IMR-90 (cell line): ENCODE measurements at regions not wholly inside any gene's neighbourhood (a gene's known extent, or its start where the extent isn't known, plus 50 kb on each side); places are given as distances from the start of the nearest gene placed in this dataset.

Source experiments
- ATAC-seq: fragments of 200-7000 bp; cut with Tn5 transposase; 2 replicates; pipeline ENCODE4 v1.9.1; 2020; ENCODE audit warnings: low read depth, mild to moderate bottlenecking, moderate library complexity
- BruUV-seq: library from RNA; stranded (reverse); fragments of 400-500 nt; replicated peaks from 2 replicates; lab custom pipeline; 2021; lab: Mats Ljungman, UMichigan
- CTCF ChIA-PET: fragments of 300-600 bp; formaldehyde crosslinking; extraction: SDS; loops from one replicate; lab custom pipeline; 2021; ENCODE audit warnings: antibody characterized with exemption; lab: Yijun Ruan, JAX
- POLR2A ChIA-PET: fragments of 300-600 bp; sonication (Branson Sonifier 250); formaldehyde crosslinking; loops from one replicate; lab custom pipeline; 2022; ENCODE audit warnings: antibody characterized with exemption; ENCODE audit not compliant: unreplicated experiment; lab: Charles Lee
- DNase-seq: peaks from one replicate; pipeline ENCODE4 v3.0.0; 2013
- H2AFZ ChIP-seq: replicated peaks from 2 replicates; pipeline ENCODE3; 2013; ENCODE audit warnings: low read length, mild to moderate bottlenecking; ENCODE audit not compliant: poor library complexity
- H2AK5ac ChIP-seq: 2 replicates; pipeline ENCODE4 v1.6.1; 2013; ENCODE audit warnings: low read depth, low read length, inconsistent platforms
- H2AK9ac ChIP-seq: replicated peaks from 2 replicates; pipeline ENCODE3; 2013; ENCODE audit warnings: mild to moderate bottlenecking, low read depth, low read length, moderate library complexity; ENCODE audit not compliant: poor library complexity
- H2BK120ac ChIP-seq: 2 replicates; pipeline ENCODE4 v1.6.1; 2013; ENCODE audit warnings: low read depth, low read length, inconsistent platforms
- H2BK15ac ChIP-seq: 3 replicates; pipeline ENCODE4 v1.6.1; 2013; ENCODE audit warnings: low read depth, low read length, inconsistent platforms
- H2BK20ac ChIP-seq: 2 replicates; pipeline ENCODE4 v1.6.1; 2013; ENCODE audit warnings: low read depth, mild to moderate bottlenecking, inconsistent platforms, low read length, moderate library complexity
- H2BK5ac ChIP-seq: 2 replicates; pipeline ENCODE4 v1.6.1; 2013; ENCODE audit warnings: mild to moderate bottlenecking, low read depth, low read length, inconsistent platforms; ENCODE audit not compliant: poor library complexity, severe bottlenecking
- H3K14ac ChIP-seq: replicated peaks from 2 replicates; pipeline ENCODE4 v1.6.1; 2013; ENCODE audit warnings: low read depth, low read length, inconsistent platforms
- H3K18ac ChIP-seq: 2 replicates; pipeline ENCODE4 v1.6.1; 2013; ENCODE audit warnings: low read depth, low read length, control low read depth
- H3K23ac ChIP-seq: 2 replicates; pipeline ENCODE4 v1.6.1; 2013; ENCODE audit warnings: low read depth, low read length, inconsistent platforms
- H3K27ac ChIP-seq: 2 replicates; pipeline ENCODE4 v1.5.1; 2013; ENCODE audit warnings: mild to moderate bottlenecking, control low read depth, low read length; ENCODE audit not compliant: insufficient read depth
- H3K27me3 ChIP-seq: 2 replicates; pipeline ENCODE4 v1.6.1; 2013; ENCODE audit warnings: low read length; ENCODE audit not compliant: control insufficient read depth, insufficient read depth
- H3K36me3 ChIP-seq: 2 replicates; pipeline ENCODE4 v1.6.1; 2013; ENCODE audit warnings: low read length, mixed read lengths; ENCODE audit not compliant: control insufficient read depth, insufficient read depth
- H3K4ac ChIP-seq: 2 replicates; pipeline ENCODE4 v1.6.1; 2013; ENCODE audit warnings: low read depth, low read length, inconsistent platforms
- H3K4me1 ChIP-seq: 2 replicates; pipeline ENCODE4 v1.6.1; 2013; ENCODE audit warnings: low read length, mixed read lengths; ENCODE audit not compliant: control insufficient read depth, insufficient read depth
- H3K4me2 ChIP-seq: 2 replicates; pipeline ENCODE4 v1.6.1; 2013; ENCODE audit warnings: low read depth, mild to moderate bottlenecking, control low read depth, low read length, moderate library complexity
- H3K4me3 ChIP-seq: 2 replicates; pipeline ENCODE4 v1.5.1; 2013; ENCODE audit warnings: low read depth, mild to moderate bottlenecking, control low read depth, low read length, moderate library complexity; ENCODE audit not compliant: insufficient read depth
- H3K56ac ChIP-seq: 2 replicates; pipeline ENCODE4 v1.6.1; 2013; ENCODE audit warnings: low read length, inconsistent platforms; ENCODE audit not compliant: insufficient read depth; ENCODE audit errors: extremely low read depth
- H3K79me1 ChIP-seq, 2 experiments: 2 replicates each; pipeline ENCODE4 v1.6.1; 2013; ENCODE audit warnings: low read length in 2 of 2, inconsistent platforms in 1 of 2, low read depth in 1 of 2
- H3K9ac ChIP-seq: 2 replicates; pipeline ENCODE4 v1.6.1; 2013; ENCODE audit warnings: low read depth, low read length, control low read depth
- H3K9me1 ChIP-seq: 2 replicates; pipeline ENCODE4 v1.6.1; 2013; ENCODE audit warnings: low read length, inconsistent platforms; ENCODE audit not compliant: insufficient read depth
- H3K9me3 ChIP-seq: 2 replicates; pipeline ENCODE4 v1.6.1; 2013; ENCODE audit warnings: low read length; ENCODE audit not compliant: control insufficient read depth, insufficient read depth
- H4K20me1 ChIP-seq: 2 replicates; pipeline ENCODE4 v1.6.1; 2013; ENCODE audit warnings: low read length, inconsistent platforms; ENCODE audit not compliant: insufficient read depth
- H4K5ac ChIP-seq: 2 replicates; pipeline ENCODE4 v1.6.1; 2013; ENCODE audit warnings: mild to moderate bottlenecking, low read depth, low read length, control low read depth
- H4K8ac ChIP-seq, 2 experiments: 2 replicates each; pipeline ENCODE4 v1.6.1; 2013; ENCODE audit warnings: low read depth in 2 of 2, low read length in 2 of 2, control low read depth in 1 of 2, inconsistent platforms in 1 of 2
- H4K91ac ChIP-seq: 2 replicates; pipeline ENCODE4 v1.6.1; 2013; ENCODE audit warnings: low read depth, low read length, inconsistent platforms; ENCODE audit not compliant: insufficient read depth
- BHLHE40 ChIP-seq: fragments of 150-350 bp; IDR thresholded peaks from 2 replicates; pipeline ENCODE4 v1.6.1; 2016; ENCODE audit warnings: mild to moderate bottlenecking, low read depth, low read length
- CEBPB ChIP-seq: IDR thresholded peaks from 2 replicates; pipeline ENCODE4 v1.6.1; 2012; ENCODE audit warnings: low read depth, low read length, improper control_type of control experiment
- CHD1 ChIP-seq: IDR thresholded peaks from 2 replicates; pipeline ENCODE4 v1.6.1; 2012; ENCODE audit warnings: low read depth, low read length, improper control_type of control experiment
- CTCF ChIP-seq: conservative IDR thresholded peaks from 2 replicates; pipeline ENCODE4 v1.5.1; 2012; ENCODE audit warnings: mild to moderate bottlenecking, low read depth, low read length, improper control_type of control experiment
- ELK1 ChIP-seq: fragments of 150-350 bp; IDR thresholded peaks from 2 replicates; pipeline ENCODE4 v1.6.1; 2016; ENCODE audit warnings: low read depth, mild to moderate bottlenecking, low read length, moderate library complexity, borderline replicate concordance
- FOS ChIP-seq: fragments of 150-350 bp; IDR thresholded peaks from 2 replicates; pipeline ENCODE4 v1.6.1; 2016; ENCODE audit warnings: low read depth, low read length
- MAFK ChIP-seq: IDR thresholded peaks from 2 replicates; pipeline ENCODE4 v1.6.1; 2012; ENCODE audit warnings: low read depth, low read length, improper control_type of control experiment
- MAZ ChIP-seq: IDR thresholded peaks from 2 replicates; pipeline ENCODE4 v1.6.1; 2012; ENCODE audit warnings: low read depth, mild to moderate bottlenecking, low read length, improper control_type of control experiment, moderate library complexity, borderline replicate concordance
- MXI1 ChIP-seq: IDR thresholded peaks from 2 replicates; pipeline ENCODE4 v1.6.1; 2012; ENCODE audit warnings: low read depth, mild to moderate bottlenecking, low read length, moderate library complexity, borderline replicate concordance
- NFE2L2 ChIP-seq: fragments of 150-350 bp; IDR thresholded peaks from 2 replicates; pipeline ENCODE4 v1.6.1; 2016; ENCODE audit warnings: low read depth, mild to moderate bottlenecking, low read length
- POLR2A ChIP-seq: IDR thresholded peaks from 2 replicates; pipeline ENCODE4 v1.6.1; 2012; ENCODE audit warnings: mild to moderate bottlenecking, low read depth, low read length
- RAD21 ChIP-seq: IDR thresholded peaks from 2 replicates; pipeline ENCODE4 v1.6.1; 2012; ENCODE audit warnings: low read length, improper control_type of control experiment
- RCOR1 ChIP-seq: IDR thresholded peaks from 2 replicates; pipeline ENCODE4 v1.6.1; 2012; ENCODE audit warnings: mild to moderate bottlenecking, low read length, improper control_type of control experiment; ENCODE audit not compliant: insufficient replicate concordance
- RFX5 ChIP-seq: IDR thresholded peaks from 2 replicates; pipeline ENCODE4 v1.8.0; 2012; ENCODE audit warnings: low read depth, mild to moderate bottlenecking, low read length, moderate library complexity
- SMC3 ChIP-seq: fragments of 150-350 bp; IDR thresholded peaks from 2 replicates; pipeline ENCODE4 v1.6.1; 2016; ENCODE audit warnings: low read depth, mild to moderate bottlenecking, antibody characterized with exemption, low read length, moderate library complexity
- USF2 ChIP-seq: fragments of 150-350 bp; IDR thresholded peaks from 2 replicates; pipeline ENCODE4 v1.6.1; 2017; ENCODE audit warnings: mild to moderate bottlenecking, antibody characterized with exemption, low read length, low read depth
- WGBS, 2 experiments: methylation state at CpG; one replicate each; pipeline versions ENCODE4 v1.1.5 to v1.1.7; 2013; ENCODE audit warnings: missing lambda C conversion rate in 2 of 2; ENCODE audit not compliant: insufficient read length in 1 of 2; ENCODE audit errors: extremely low coverage in 2 of 2; 5-methylcytosine and 5-hydroxymethylcytosine counted together
- dilution Hi-C: fragments of 300-500 bp; cut with HindIII; formaldehyde crosslinking; loops from one replicate; pipeline ENCODE4 v1.14.3; 2018; ENCODE audit warnings: low sequenced_read_pairs; ENCODE audit not compliant: unreplicated experiment
- in situ Hi-C: fragments of 300-500 bp; cut with MboI; formaldehyde crosslinking; loops from 3 replicates; pipeline ENCODE4 v1.14.3; 2019; ENCODE audit warnings: low sequenced_read_pairs, inconsistent platforms, mixed read lengths
- intact Hi-C: fragments of 100-400 bp; cut with micrococcal nuclease; formaldehyde crosslinking; loops from 2 replicates; pipeline ENCODE4 v1.10.0; 2022

- BruUV-seq = no TSS peak
- dilution Hi-C loops = no loop called here
- Histone ChIP-seq H3K9me1 (no peaks in the 10 kb centered on the region), H3K56ac (no peak overlapping the region), H3K27ac (no peak overlapping the region), H3K14ac (no peak overlapping the region), H3K4me3 (no peak overlapping the region), H2BK20ac (no peak overlapping the region), H3K36me3 (no peaks in the 10 kb centered on the region), H4K5ac (no peak overlapping the region), H3K4me2 (no peak overlapping the region), H2AK5ac (no peak overlapping the region), H3K4me1 (no peaks in the 10 kb centered on the region), H4K91ac (no peak overlapping the region), H2BK5ac (no peak overlapping the region), H3K23ac (no peak overlapping the region), H3K4ac (no peak overlapping the region), H3K18ac (no peak overlapping the region), H4K8ac (no peak overlapping the region), H4K20me1 (no peaks in the 10 kb centered on the region), H3K9ac (no peak overlapping the region), H2BK15ac (no peak overlapping the region), H3K79me1 (no peaks in the 10 kb centered on the region), H2AFZ (no peak overlapping the region), H2BK120ac (no peak overlapping the region), H3K27me3 (no peaks in the 10 kb centered on the region), H3K9me3 (no peaks in the 10 kb centered on the region), H2AK9ac (no peak overlapping the region)
- WGBS, 2 experiments = no CpG with 5 or more reads among the region's 1 CpG
- TF ChIP-seq MAFK (no peak), FOS (no peak), RFX5 (no peak), CTCF (no peak), CHD1 (no peak), NFE2L2 (no peak), RAD21 (no peak), MXI1 (no peak), ELK1 (no peak), BHLHE40 (no peak), CEBPB (no peak), RCOR1 (no peak), USF2 (no peak), POLR2A (no peak), MAZ (no peak), SMC3 (no peak)
- CTCF ChIA-PET = interaction anchor here (0.5 to 0.6 kb wide), 2 partner anchors 187 to 273 kb away, joined by 3 to 4 read pairs; no protein-coding TSS in a partner anchor
- intact Hi-C loops = no loop called here
- POLR2A ChIA-PET = no interaction called here
- in situ Hi-C loops = no loop called here
- DNase-seq (no peak), ATAC-seq (peak; percentile 60; the same call in 1 of the 2 replicates)
Observed at GRCh38 chr12:91766454-91766853, 379.2 kb downstream of the BTG1 start.
